ENCODE measurements at regions not wholly inside any gene's neighbourhood (a gene's known extent, or its start where the extent isn't known, plus 50 kb on each side); places are given as distances from the start of the nearest gene placed in this dataset.

DNA sequence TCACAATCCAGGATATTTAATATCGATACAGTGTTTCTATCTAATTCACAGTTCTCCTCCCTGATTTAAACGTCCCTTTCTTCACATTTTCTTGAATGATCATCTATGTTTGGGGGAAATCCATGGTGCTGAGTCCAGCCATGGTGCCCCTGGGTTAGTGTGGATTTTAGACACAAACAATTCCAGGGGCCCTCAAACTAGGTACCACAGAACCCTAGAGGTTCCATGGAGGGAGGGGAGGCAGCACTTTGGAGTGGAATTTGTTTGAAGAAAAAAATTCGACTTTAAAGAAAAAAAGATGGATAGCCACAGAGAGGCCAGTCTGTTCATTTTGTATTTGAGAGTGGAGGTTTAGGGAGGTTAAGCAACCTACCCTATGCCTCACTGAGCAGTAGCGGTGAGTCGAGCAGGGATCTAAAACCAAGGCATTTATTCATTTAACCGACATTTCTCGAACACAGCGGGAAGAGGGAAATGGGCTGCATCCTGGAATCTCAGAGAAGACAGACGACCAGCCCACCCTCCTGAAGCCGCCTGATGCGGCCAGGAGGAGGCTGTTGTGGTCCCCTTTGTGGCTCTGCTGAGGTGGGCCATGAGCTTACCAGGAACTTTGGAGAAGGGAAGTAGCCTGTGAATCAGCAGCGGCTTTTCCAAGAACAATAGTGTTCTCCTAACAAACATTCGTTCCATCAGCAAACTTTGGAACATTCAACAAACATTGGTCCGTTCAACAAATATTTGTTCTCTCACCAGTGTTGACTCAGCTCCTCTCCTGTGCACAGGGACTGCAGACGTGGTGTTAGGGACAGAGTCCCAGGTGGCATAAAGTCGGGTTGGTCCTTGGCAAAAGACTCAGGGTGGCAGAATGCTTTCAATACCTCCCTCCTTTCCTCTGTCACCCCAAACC is 103.5 kb upstream of the ZBTB40 start (continued):
- TF ChIP-seq, protein P1, sequence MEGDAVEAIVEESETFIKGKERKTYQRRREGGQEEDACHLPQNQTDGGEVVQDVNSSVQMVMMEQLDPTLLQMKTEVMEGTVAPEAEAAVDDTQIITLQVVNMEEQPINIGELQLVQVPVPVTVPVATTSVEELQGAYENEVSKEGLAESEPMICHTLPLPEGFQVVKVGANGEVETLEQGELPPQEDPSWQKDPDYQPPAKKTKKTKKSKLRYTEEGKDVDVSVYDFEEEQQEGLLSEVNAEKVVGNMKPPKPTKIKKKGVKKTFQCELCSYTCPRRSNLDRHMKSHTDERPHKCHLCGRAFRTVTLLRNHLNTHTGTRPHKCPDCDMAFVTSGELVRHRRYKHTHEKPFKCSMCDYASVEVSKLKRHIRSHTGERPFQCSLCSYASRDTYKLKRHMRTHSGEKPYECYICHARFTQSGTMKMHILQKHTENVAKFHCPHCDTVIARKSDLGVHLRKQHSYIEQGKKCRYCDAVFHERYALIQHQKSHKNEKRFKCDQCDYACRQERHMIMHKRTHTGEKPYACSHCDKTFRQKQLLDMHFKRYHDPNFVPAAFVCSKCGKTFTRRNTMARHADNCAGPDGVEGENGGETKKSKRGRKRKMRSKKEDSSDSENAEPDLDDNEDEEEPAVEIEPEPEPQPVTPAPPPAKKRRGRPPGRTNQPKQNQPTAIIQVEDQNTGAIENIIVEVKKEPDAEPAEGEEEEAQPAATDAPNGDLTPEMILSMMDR (IDR thresholded peaks at IDR 0.05; ENCODE audit: control extremely low read depth in 1 of 3, insufficient read depth in 1 of 3, low read depth in 1 of 3, low read length in 3 of 3) = no peak
- TF ChIP-seq POLR2AphosphoS5 (IDR thresholded peaks at IDR 0.05; ENCODE audit: low read depth, low read length) (no peak), CBX5 (IDR thresholded peaks at IDR 0.05; ENCODE audit: low read depth, low read length) (no peak)

Data from H1 (cell line).